Islet precursor cell (in vitro differentiated cells): ENCODE measurements at regions not wholly inside any gene's neighbourhood (a gene's known extent, or its start where the extent isn't known, plus 50 kb on each side); places are given as distances from the start of the nearest gene placed in this dataset.

Source experiments
- DNase-seq: peaks from one replicate; pipeline ENCODE4 v3.0.0-alpha.2; 2018

GRCh38 chr10:128867210-128867609 is 599.8 kb upstream of the MGMT start:
- peak; percentile 34 for DNase-seq

- DNase-seq: peak; percentile 9
Measured at GRCh38 chr10:128867819-128868218, 599.2 kb upstream of the MGMT start.

DNA sequence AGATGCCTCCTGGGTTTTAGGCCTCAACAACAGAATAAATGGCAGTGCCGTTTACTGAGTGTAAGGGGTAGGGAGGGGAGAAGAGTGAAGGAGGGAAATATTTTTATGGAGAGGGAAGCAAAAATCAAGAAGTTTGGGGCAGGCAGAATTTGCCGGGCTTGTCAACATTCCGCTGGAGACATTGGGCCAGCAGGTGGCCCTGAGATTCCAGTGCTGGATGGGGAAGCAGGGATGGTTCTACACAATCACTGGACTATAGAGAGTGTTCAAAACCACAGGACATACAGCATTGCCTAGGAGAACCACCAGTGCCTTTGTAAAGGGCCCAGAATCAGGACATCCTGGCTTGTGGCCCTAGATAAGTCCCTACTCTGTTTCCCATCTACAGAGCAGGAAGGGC is 598.6 kb upstream of the MGMT start:
- peak; percentile 17 for DNase-seq

DNA sequence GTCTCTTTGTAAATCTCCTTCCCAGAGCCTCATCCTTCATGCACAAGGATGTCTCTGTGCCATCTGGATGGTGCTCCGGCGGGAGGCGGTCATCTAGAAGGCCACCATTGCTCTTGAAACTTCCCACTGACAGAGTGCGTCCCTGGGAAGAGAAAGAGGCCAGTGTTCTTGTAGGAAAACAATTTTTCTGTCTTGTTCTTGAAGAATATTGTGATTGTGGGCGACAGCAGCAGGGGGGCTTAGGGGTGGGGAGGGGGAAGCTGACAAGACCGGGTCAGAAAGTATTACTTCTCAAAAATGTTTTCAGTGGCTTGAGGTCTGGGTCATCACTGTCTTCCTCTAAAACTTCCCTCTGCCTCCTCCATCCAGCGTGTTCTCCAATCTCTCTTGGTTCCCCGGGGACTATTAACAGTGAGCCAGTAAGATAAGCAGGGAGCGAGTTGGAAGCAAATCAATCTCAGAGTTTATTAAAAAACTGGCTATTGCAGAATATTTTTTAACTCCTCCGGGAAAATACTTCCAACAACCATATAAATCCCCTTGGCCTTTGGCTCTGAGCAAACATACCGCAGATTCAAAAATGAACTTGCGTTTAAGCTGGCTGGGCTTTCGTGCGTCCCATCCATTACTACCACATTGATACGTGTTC is 597.8 kb upstream of the MGMT start:
- DNase-seq: peak; percentile 12

GRCh38 chr10:128870830-128871597 is 596.0 kb upstream of the MGMT start:
- DNase-seq: peak; percentile 41

GRCh38 chr10:128871671-128872231 is 595.3 kb upstream of the MGMT start:
- peak; percentile 35 for DNase-seq

DNA sequence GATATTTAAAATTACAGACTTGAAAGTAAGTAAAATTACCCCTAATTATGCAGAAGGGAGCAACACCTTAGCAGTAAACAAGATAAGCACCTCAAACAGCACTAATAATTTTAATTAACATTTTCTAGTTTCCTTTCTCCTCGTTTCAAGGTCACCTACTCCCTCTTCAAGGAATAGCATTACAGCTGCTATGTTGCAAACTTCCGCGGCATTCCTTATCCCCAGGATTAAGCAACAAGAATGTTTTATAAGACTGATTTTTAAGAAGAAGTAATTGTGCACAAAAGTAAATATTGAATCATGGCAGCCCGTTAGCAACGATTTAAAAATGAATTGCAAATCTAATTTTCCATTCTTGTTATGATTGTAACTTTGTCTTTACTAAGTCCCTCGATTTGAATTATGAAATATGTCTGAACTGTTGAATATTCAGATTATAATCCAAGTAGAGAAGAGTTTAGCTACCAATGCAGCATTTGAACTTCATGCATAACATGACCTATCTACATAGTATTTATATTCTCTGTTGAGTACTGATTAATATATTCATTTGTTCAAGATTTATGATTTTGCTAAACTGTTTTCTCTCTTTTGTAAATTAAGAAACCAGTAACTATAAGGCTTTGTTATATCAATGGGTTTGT is 593.5 kb upstream of the MGMT start:
- no peak for DNase-seq

DNA sequence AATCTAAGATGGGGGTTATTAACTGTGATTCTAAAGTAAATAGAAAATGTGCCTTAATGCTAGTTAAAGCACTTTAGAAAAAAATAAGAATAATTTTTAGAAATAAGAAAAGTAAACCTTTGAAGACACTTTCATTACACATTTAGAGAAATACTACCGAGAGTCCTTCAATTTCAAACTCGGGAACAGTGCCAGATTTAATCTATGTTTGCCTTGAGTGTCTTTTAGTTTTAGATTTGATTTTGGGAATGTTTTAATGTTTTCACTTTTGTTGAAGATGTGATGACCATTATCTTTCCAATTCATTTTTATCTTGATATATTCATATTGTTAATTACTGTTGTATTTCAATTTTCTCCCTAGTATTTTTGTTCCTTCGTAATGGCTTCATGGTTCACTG is 592.7 kb upstream of the MGMT start:
- no peak for DNase-seq

GRCh38 chr10:128875030-128875744 is 591.9 kb upstream of the MGMT start:
- DNase-seq: peak; percentile 12

DNA sequence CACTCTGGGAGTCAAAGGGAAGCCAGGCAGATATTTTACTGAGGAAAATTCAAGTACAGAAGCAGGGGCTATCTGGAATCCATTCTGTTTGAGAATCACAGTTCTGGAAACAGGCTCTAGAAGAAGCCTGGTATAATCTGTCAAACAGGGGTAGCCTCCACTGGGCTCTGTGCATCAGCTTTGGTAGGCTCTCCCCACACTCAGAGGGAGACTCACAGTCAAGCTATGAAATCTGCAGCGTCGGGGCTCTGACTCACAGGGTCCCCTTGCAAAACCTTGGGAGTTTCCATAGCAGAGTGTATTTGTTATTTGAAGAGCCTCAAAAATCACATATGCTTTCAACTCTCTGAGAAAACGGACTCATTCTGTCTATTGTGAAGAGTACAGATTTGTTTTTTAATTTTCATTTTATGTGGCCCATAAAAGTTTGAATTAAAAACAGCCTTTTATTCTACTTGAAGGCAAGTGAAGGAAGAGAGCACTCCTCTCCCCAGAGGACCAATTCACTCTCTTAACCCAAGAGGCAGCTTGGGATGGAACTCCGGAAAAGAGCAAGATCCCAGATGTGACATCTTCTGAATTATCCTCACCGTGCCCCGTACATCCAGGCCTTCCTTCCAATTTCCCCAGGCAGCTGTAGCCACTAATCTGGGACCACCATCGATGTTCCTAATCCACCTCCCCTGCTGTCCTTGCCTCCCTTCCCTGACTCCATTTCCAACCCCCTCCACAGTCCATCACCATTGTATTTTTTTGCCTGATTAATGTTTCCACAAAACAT is 590.9 kb upstream of the MGMT start:
- peak; percentile 35 for DNase-seq

DNA sequence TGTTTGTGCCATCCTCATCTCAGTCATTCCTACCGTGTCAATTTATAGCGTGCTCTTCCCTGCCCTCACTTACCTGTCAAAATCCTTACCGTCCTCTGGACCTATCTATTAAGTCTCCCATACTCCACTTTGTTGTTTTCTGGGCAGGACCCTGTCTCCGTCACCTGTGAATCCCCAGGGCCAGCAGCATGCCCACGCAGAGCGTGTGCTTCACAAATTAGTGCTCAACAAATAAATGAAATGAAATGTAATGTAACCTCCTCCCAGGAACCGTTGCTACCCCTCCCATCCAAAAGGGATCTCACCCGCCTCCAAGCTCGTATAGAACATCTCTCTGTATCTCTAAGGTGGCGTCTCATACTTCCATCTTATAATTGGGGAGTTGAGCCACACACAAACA is 589.9 kb upstream of the MGMT start:
- DNase-seq: peak; percentile 19

DNA sequence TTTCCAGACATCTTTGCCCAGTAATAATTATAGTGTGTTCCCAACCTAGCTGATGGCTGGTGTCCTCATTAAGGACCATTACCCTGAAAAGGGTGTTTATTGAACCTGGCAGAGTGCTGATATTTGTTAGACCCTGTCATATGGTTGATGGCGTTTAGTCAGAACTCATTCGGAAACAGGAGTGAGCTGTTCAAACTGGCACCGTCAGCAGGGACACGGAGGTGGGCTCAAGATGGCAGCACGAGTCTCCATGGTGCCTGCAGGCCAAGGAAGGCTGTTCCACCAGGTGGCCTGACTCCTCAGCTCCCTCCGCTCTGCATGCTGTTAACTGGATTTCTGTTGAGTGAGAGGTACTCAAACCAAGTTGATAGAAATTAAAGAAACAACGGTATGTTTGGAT is 589.1 kb upstream of the MGMT start:
- DNase-seq: peak; percentile 38

- DNase-seq: no peak
Measured at GRCh38 chr10:128879030-128879429, 588.0 kb upstream of the MGMT start.

DNA sequence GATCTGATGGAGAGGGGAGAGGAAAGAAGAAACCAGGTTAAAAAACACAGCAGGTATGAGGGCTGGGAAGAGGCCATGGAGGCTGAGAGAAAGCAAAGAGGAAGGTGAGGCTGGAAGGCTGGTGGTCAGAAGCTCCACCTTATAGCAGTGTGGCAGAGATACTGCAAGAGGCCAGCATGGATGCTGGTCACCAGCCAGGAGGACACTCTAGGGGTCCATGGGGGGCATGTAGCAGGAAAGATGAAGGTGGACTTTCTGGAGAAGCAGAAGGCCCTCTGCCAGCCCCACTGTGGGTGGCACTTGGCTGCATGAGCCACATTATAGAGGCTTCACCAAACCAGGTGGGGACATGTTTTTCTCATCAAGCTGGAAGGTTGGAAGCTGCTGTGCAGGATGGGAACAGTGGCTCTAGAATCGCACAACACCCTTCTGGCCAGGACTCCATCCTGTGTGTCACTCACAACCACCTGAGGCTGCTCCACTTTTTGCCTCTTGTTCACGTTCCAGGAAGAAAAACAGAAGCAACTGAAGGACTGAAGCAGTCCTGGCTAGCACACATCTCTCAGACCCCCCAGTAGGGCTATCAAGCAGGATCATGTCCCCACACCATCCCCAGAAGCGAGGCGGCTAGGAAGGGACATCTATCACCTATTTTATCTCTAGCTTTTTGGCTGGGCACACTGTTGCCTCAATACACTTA is 587.5 kb upstream of the MGMT start:
- peak; percentile 37 for DNase-seq

DNA sequence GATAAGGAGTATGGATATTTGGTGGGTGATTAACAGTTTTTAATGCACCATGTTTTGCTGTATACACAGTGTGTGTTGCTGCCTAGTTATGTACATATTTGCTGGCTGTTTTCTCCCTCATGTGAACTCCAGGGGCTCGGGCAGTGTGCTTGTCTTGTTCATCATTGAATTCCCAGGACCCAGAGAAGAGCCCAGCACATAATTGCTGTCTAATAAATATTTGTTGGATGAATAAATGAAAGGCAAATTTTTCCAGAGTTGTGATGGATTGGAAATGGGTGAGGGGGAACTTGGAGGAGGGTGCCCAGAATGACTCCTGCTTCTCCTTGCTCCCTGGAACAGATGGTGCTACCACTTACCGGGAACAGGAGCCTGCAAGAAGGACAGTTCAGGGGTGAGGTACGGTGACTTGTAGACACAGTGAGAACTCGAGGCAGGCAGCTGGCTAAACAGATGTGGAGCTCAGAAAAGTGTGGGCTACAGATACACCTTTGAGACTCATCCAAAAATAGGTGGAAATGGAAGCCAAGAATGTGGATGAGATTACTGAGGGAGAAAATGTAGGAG is 586.8 kb upstream of the MGMT start:
- peak; percentile 26 for DNase-seq

DNA sequence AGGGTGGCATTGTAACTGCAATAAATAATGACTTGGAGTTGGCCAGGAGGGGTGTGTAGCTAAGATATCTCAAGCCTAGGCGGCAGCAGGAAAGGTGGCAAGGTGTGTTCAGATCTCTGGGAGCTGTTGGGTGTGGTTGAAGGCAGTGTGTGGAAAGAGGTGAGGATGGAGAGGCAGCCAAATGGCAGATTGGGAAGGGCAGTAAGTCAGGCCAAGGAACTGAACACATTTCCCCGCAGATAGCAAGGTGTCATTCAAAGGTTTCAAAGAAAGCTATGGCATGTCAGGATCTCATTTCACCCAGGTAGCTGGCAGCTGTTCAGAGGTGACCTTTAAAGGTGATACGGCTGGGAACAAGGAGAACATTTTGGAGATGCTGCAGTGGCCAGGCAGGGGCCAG is 586.0 kb upstream of the MGMT start:
- DNase-seq: peak; percentile 9

GRCh38 chr10:128883231-128884032 is 583.6 kb upstream of the MGMT start:
- DNase-seq: peak; percentile 37

GRCh38 chr10:128884033-128884425 is 583.0 kb upstream of the MGMT start:
- DNase-seq: peak; percentile 12

- peak; percentile 27 for DNase-seq
Measured at GRCh38 chr10:128884496-128885072, 582.5 kb upstream of the MGMT start.
